Cardiac muscle cell (in vitro differentiated cells and primary cell): ENCODE measurements at regions not wholly inside any gene's neighbourhood (a gene's known extent, or its start where the extent isn't known, plus 50 kb on each side); places are given as distances from the start of the nearest gene placed in this dataset.

Experiments used
- DNase-seq, 2 donors: peaks; one replicate each; pipeline versions ENCODE4 v3.0.0 to v3.0.0-alpha.2; 2010 to 2017; ENCODE audit warnings: low read depth in 1 of 2, low spot score in 1 of 2
- H3K27ac ChIP-seq: fragments of 200-600 bp; sonication (generic); 2 replicates; pipeline ENCODE4 v1.5.1; 2016
- H3K27me3 ChIP-seq: fragments of 200-600 bp; sonication (generic); 2 replicates; pipeline ENCODE4 v1.6.0; 2016; ENCODE audit warnings: control low read depth
- H3K36me3 ChIP-seq: fragments of 200-600 bp; sonication (generic); 2 replicates; pipeline ENCODE4 v1.5.1; 2016; ENCODE audit warnings: control low read depth
- H3K4me1 ChIP-seq: fragments of 200-600 bp; sonication (generic); 2 replicates; pipeline ENCODE4 v1.8.1; 2017; ENCODE audit warnings: low read depth, mild to moderate bottlenecking, mixed run types
- H3K4me3 ChIP-seq: fragments of 200-600 bp; sonication (generic); 2 replicates; pipeline ENCODE4 v1.5.1; 2016; ENCODE audit warnings: mild to moderate bottlenecking
- H3K9me3 ChIP-seq: fragments of 200-600 bp; sonication (generic); 2 replicates; pipeline ENCODE4 v1.5.1; 2017; ENCODE audit warnings: low read depth, mild to moderate bottlenecking, control low read depth
- TF ChIP-seq, protein P1 (sequence below): IDR thresholded peaks from 2 replicates; pipeline ENCODE4 v1.5.1; 2012; ENCODE audit warnings: low read depth, mild to moderate bottlenecking, low read length

DNA sequence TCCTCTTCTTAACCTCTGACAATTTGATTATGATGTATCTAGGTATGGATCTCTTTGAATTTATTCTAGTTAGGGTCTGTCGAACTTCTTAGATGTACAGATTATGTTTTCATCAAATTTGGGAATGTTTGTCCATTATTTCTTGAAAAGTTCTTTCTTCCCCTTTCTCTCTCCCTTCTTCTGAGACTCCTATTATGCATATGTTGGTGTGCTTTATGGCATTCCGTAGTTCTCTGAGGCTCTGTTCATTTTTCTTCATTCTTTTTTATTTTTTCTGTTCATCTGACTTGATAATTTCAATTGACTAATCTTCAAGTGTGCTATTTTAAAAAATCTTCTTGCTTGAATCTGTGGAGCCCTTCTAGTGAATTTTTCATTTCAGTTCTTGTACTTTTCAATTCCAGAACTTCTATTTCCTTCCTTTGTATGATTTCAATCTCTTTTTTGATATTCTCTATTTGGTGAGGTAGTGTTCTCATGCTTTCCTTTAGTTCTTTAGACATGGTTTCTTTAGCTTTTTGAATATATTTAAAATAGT, 79.8 kb downstream of the TMEM270 start:
- TF ChIP-seq, protein P1, sequence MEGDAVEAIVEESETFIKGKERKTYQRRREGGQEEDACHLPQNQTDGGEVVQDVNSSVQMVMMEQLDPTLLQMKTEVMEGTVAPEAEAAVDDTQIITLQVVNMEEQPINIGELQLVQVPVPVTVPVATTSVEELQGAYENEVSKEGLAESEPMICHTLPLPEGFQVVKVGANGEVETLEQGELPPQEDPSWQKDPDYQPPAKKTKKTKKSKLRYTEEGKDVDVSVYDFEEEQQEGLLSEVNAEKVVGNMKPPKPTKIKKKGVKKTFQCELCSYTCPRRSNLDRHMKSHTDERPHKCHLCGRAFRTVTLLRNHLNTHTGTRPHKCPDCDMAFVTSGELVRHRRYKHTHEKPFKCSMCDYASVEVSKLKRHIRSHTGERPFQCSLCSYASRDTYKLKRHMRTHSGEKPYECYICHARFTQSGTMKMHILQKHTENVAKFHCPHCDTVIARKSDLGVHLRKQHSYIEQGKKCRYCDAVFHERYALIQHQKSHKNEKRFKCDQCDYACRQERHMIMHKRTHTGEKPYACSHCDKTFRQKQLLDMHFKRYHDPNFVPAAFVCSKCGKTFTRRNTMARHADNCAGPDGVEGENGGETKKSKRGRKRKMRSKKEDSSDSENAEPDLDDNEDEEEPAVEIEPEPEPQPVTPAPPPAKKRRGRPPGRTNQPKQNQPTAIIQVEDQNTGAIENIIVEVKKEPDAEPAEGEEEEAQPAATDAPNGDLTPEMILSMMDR, result no peak
- H3K4me3 ChIP-seq, result no peak overlapping the region

DNA sequence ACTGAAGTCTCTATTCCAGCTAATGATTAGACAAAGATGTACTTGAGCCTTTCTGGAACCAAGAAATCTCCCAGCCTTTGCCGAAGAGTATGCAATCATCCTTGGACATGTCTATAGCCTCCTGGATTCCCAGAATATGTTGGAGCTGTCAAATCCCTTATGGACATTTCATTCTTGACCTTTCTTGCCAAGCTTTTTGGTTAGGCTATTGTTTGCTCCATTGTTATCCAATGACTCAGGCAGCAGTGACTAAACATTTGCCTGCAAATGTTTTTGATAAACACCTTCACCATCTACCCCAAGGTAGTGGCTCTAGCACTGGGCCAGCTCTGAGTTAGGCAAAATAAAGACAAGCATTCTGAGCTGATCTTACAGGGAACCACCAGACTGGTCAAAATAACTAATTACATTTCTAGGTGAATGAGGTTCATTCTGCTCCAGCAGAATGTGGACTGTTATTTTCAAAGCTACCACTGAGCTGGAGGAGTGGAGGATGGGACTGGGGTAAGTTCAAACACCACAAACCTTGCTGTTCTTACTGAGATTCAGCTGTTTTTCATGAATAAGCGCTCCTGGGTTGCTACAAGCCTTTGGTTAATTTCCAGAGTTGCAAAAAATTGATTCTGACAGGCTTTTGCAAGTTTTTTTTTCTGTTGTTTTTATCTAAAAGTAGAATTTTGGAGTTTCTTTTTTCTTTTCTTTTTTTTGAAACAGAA, 81.0 kb downstream of the TMEM270 start:
- Histone ChIP-seq H3K27ac (no peak overlapping the region), H3K9me3 (no peaks in the 10 kb centered on the region), H3K27me3 (no peaks in the 10 kb centered on the region), H3K36me3 (no peaks in the 10 kb centered on the region), H3K4me3 (no peak overlapping the region), H3K4me1 (no peaks in the 10 kb centered on the region)
- DNase-seq, result peak in 1 of 2 donors; percentile 65
- TF ChIP-seq, protein P1, result no peak

More for the DNA sequence above, 79.8 kb downstream of the TMEM270 start:
- no peaks in the 10 kb centered on the region for H3K9me3 ChIP-seq
- no peaks in the 10 kb centered on the region for H3K36me3 ChIP-seq
- H3K4me1 ChIP-seq, result no peaks in the 10 kb centered on the region
- no peak overlapping the region for H3K27ac ChIP-seq
- DNase-seq, result no peak
- no peaks in the 10 kb centered on the region for H3K27me3 ChIP-seq

DNA sequence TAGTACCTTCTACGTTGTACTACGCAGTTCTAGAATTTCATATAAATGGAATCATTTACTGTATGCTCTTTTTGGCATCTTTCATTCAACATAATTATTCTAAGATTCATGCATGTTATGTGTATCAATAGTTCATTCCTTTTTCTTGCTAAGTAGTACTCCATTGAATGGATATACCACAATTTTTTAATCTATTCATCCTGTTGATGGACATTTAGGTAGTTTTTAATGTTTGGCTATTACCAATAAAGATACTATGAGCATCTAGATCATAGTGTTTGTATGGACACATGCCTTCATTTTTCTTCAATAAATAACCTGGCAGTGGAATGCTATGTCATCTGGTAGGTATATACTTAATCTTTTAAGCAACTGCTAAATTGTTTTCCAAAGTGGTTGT, 83.0 kb upstream of the ELN start:
- H3K27ac ChIP-seq, result no peak overlapping the region
- no peaks in the 10 kb centered on the region for H3K4me1 ChIP-seq
- no peaks in the 10 kb centered on the region for H3K36me3 ChIP-seq
- H3K27me3 ChIP-seq, result no peaks in the 10 kb centered on the region
- DNase-seq, result no peak
- H3K9me3 ChIP-seq, result no peaks in the 10 kb centered on the region
- H3K4me3 ChIP-seq, result no peak overlapping the region
- TF ChIP-seq, protein P1, result no peak

DNA sequence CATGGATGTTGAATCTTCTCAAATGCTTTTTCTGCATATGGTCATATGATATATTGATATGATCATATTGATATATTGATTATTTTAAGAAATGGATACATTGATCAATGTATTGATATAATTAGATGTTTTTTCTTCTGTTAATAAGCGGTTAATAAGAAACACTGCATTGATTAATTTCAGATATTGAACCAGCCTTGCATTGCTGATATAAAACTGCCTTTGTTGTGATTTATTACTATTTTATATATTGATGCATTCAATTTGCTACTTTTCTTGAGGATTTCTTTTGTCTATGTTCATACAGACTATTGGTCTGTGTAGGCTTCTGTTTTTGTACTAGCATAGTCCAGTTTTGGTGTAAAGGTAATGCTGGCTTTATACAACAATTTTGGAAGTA, 79.7 kb upstream of the ELN start:
- no peaks in the 10 kb centered on the region for H3K36me3 ChIP-seq
- H3K4me3 ChIP-seq, result no peak overlapping the region
- no peaks in the 10 kb centered on the region for H3K4me1 ChIP-seq
- H3K9me3 ChIP-seq, result no peaks in the 10 kb centered on the region
- no peak overlapping the region for H3K27ac ChIP-seq
- TF ChIP-seq, protein P1, result no peak
- no peak for DNase-seq
- H3K27me3 ChIP-seq, result no peaks in the 10 kb centered on the region

DNA sequence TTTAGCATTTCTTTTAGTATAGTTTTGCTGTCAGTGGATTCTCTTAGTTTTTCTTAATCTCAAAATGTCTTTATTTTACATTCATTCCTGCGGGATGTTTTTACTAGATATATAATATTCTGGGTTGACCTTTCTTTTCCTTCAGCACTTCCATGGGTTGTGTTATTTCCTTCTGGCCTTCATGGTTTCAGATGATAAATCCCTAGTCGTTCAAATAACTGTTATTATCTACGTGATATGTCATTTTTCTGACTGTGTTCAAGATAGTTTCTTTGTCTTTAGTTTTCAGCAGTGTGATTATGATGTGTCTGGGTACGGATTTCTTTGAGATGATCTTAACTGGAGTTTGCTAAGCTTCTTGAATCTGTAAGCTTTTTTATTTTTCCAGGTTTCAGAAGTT, 75.7 kb upstream of the ELN start:
- Histone ChIP-seq H3K36me3 (no peaks in the 10 kb centered on the region), H3K4me1 (no peaks in the 10 kb centered on the region), H3K27ac (no peak overlapping the region), H3K9me3 (no peaks in the 10 kb centered on the region), H3K4me3 (no peak overlapping the region), H3K27me3 (no peaks in the 10 kb centered on the region)
- no peak for DNase-seq
- TF ChIP-seq, protein P1, result no peak
